Mesodermal cell (in vitro differentiated cells): ENCODE measurements at regions not wholly inside any gene's neighbourhood (a gene's known extent, or its start where the extent isn't known, plus 50 kb on each side); places are given as distances from the start of the nearest gene placed in this dataset.
A peak's percentile ranks its signal among the peaks of the same experiment; 100 is the strongest.

Experiments
- H3K27ac ChIP-seq: 2 replicates; pipeline ENCODE4 v1.7.0; 2013; ENCODE audit warnings: mild to moderate bottlenecking, low read depth, low read length, moderate library complexity; ENCODE audit not compliant: severe bottlenecking
- H3K36me3 ChIP-seq: 2 replicates; pipeline ENCODE4 v1.7.1; 2013; ENCODE audit warnings: mild to moderate bottlenecking, low read length, moderate library complexity; ENCODE audit not compliant: control insufficient read depth, insufficient read depth
- H3K4me1 ChIP-seq: one replicate; pipeline ENCODE4 v1.7.1; 2013; ENCODE audit warnings: mild to moderate bottlenecking, low read length; ENCODE audit not compliant: insufficient read depth, control insufficient read depth, poor library complexity, severe bottlenecking
- H3K4me3 ChIP-seq: 2 replicates; pipeline ENCODE4 v1.7.0; 2013; ENCODE audit warnings: low read length, control low read depth, mild to moderate bottlenecking; ENCODE audit not compliant: insufficient read depth, poor library complexity, severe bottlenecking; ENCODE audit errors: extremely low read depth
- H3K9me3 ChIP-seq: 2 replicates; pipeline ENCODE4 v1.7.1; 2013; ENCODE audit warnings: mild to moderate bottlenecking, low read length, moderate library complexity; ENCODE audit not compliant: control insufficient read depth
- WGBS, 2 experiments: methylation state at CpG; one replicate each; pipeline ENCODE4 v1.1.5; 2013; ENCODE audit warnings: missing lambda C conversion rate in 2 of 2; ENCODE audit not compliant: insufficient coverage in 2 of 2; 5-methylcytosine and 5-hydroxymethylcytosine counted together

- H3K27ac ChIP-seq = no peak overlapping the region
- H3K4me1 ChIP-seq = peaks cover 4% of the 10 kb centered on the region
- WGBS, 2 experiments = 58 to 63% methylated on average over 20 of the region's 23 CpGs
- H3K4me3 ChIP-seq = no peak overlapping the region
- no peaks in the 10 kb centered on the region for H3K36me3 ChIP-seq
- H3K9me3 ChIP-seq = no peaks in the 10 kb centered on the region
Measured at GRCh38 chr2:30026091-30027055, 105.0 kb upstream of the ALK start.

- Histone ChIP-seq H3K4me3 (no peak overlapping the region), H3K27ac (no peak overlapping the region), H3K9me3 (no peaks in the 10 kb centered on the region), H3K4me1 (peaks cover 4% of the 10 kb centered on the region), H3K36me3 (no peaks in the 10 kb centered on the region)
- no CpG with 5 or more reads among the region's 1 CpG for WGBS, 2 experiments
Measured at GRCh38 chr2:30029804-30030203, 108.4 kb upstream of the ALK start.

- 90 to 93% methylated on average over 2 to 3 of the region's 3 CpGs for WGBS, 2 experiments
- peaks cover 4% of the 10 kb centered on the region for H3K4me1 ChIP-seq
- no peaks in the 10 kb centered on the region for H3K9me3 ChIP-seq
- no peak overlapping the region for H3K4me3 ChIP-seq
- no peaks in the 10 kb centered on the region for H3K36me3 ChIP-seq
- H3K27ac ChIP-seq = no peak overlapping the region
Measured at GRCh38 chr2:30030361-30030760, 109.0 kb upstream of the ALK start.

GRCh38 chr2:30031184-30031583, 109.8 kb upstream of the ALK start:
- WGBS, 2 experiments = 56 to 63% methylated on average over 3 to 4 of the region's 5 CpGs
- H3K27ac ChIP-seq = peak overlapping the region; percentile 54
- peaks cover 4% of the 10 kb centered on the region for H3K4me1 ChIP-seq

GRCh38 chr2:30034052-30034775, 112.6 kb upstream of the YPEL5 start:
- Histone ChIP-seq H3K4me3 (no peak overlapping the region), H3K4me1 (peaks cover 4% of the 10 kb centered on the region), H3K9me3 (no peaks in the 10 kb centered on the region), H3K36me3 (no peaks in the 10 kb centered on the region), H3K27ac (no peak overlapping the region)
- whole genome bisulfite sequencing, 2 experiments = 92 to 100% methylated on average over 2 of the region's 5 CpGs

More at GRCh38 chr2:30031184-30031583, 109.8 kb upstream of the ALK start:
- Histone ChIP-seq H3K36me3 (no peaks in the 10 kb centered on the region), H3K4me3 (no peak overlapping the region), H3K9me3 (no peaks in the 10 kb centered on the region)

- no peaks in the 10 kb centered on the region for H3K36me3 ChIP-seq
- no CpG with 5 or more reads among the region's 2 CpGs for WGBS, 2 experiments
Measured at GRCh38 chr2:30037016-30037415, 109.8 kb upstream of the YPEL5 start.

GRCh38 chr2:30038419-30038818, 108.4 kb upstream of the YPEL5 start:
- Histone ChIP-seq H3K9me3 (no peaks in the 10 kb centered on the region), H3K36me3 (no peaks in the 10 kb centered on the region), H3K27ac (no peak overlapping the region), H3K4me3 (no peak overlapping the region), H3K4me1 (no peaks in the 10 kb centered on the region)
- WGBS, 2 experiments = 80 to 100% methylated on average over 1 to 3 of the region's 3 CpGs

More at GRCh38 chr2:30037016-30037415, 109.8 kb upstream of the YPEL5 start:
- Histone ChIP-seq H3K4me1 (no peaks in the 10 kb centered on the region), H3K4me3 (no peak overlapping the region), H3K9me3 (no peaks in the 10 kb centered on the region), H3K27ac (no peak overlapping the region)

GRCh38 chr2:30039101-30039500, 107.7 kb upstream of the YPEL5 start:
- 100% methylated on average over 1 of the region's 1 CpG; no CpG with 5 or more reads in 1 of the 2 experiments for WGBS, 2 experiments
- Histone ChIP-seq H3K4me3 (no peak overlapping the region), H3K27ac (no peak overlapping the region), H3K36me3 (no peaks in the 10 kb centered on the region), H3K9me3 (no peaks in the 10 kb centered on the region), H3K4me1 (no peaks in the 10 kb centered on the region)

- H3K27ac ChIP-seq = no peak overlapping the region
- no peak overlapping the region for H3K4me3 ChIP-seq
- no peaks in the 10 kb centered on the region for H3K4me1 ChIP-seq
- H3K9me3 ChIP-seq = no peaks in the 10 kb centered on the region
- H3K36me3 ChIP-seq = no peaks in the 10 kb centered on the region
- WGBS, 2 experiments = no CpG with 5 or more reads among the region's 1 CpG
Measured at GRCh38 chr2:30040147-30040546, 106.7 kb upstream of the YPEL5 start.

GRCh38 chr2:30041884-30042283, 104.9 kb upstream of the YPEL5 start:
- H3K9me3 ChIP-seq = no peaks in the 10 kb centered on the region
- 81% methylated on average over 4 of the region's 5 CpGs; no CpG with 5 or more reads in 1 of the 2 experiments for WGBS, 2 experiments
- H3K4me3 ChIP-seq = no peak overlapping the region
- no peaks in the 10 kb centered on the region for H3K36me3 ChIP-seq
- H3K4me1 ChIP-seq = no peaks in the 10 kb centered on the region
- H3K27ac ChIP-seq = no peak overlapping the region
